ENCODE measurements at regions not wholly inside any gene's neighbourhood (a gene's known extent, or its start where the extent isn't known, plus 50 kb on each side); places are given as distances from the start of the nearest gene placed in this dataset.

GRCh38 chr7:41451826-41452225 lies 251.1 kb downstream of the INHBA start:
- TF ChIP-seq POLR2A (IDR thresholded peaks at IDR 0.05; ENCODE audit: low read length) (no peak), GATA1 (IDR thresholded peaks at IDR 0.05; ENCODE audit: low read depth, low read length) (no peak)

Data from erythroblast (primary cell).